K562 (cell line): ENCODE measurements at regions not wholly inside any gene's neighbourhood (a gene's known extent, or its start where the extent isn't known, plus 50 kb on each side); places are given as distances from the start of the nearest gene placed in this dataset.

Source experiments
- ATAC-seq: fragments of 200-7000 bp; cut with Tn5 transposase; 3 replicates; pipeline ENCODE4 v1.9.1; 2020; ENCODE audit warnings: moderate library complexity
- BruUV-seq: library from RNA; stranded (reverse); fragments of 400-500 nt; replicated peaks from 2 replicates; lab custom pipeline; 2021; lab: Mats Ljungman, UMichigan
- CTCF ChIA-PET: fragments of 300-600 bp; formaldehyde crosslinking; extraction: SDS; loops from one replicate; lab custom pipeline; 2021; ENCODE audit warnings: low intra/inter-chr PET ratio; lab: Yijun Ruan, JAX
- POLR2A ChIA-PET: fragments of 300-600, 350-650 bp; sonication (Branson Sonifier 250); formaldehyde crosslinking; extraction: SDS; loops from one replicate; lab custom pipeline; 2021; ENCODE audit warnings: antibody characterized with exemption, inconsistent platforms; lab: Yijun Ruan, JAX
- DNase-seq, 4 experiments: peaks; one replicate each; pipeline versions ENCODE4 v3.0.0 to v3.0.0-alpha.2; 2011 to 2018; ENCODE audit warnings: low spot score in 3 of 4, mixed read lengths in 3 of 4; ENCODE audit errors: extremely low read depth in 1 of 4
- FAIRE-seq: peaks from 2 replicates; lab custom pipeline; 2011; peaks lifted over from hg19 to GRCh38; lab: Jason Lieb, UNC
- H2AFZ ChIP-seq: 2 replicates; pipeline ENCODE4 v1.6.0; 2011; ENCODE audit warnings: low read depth, low read length, control low read depth, inconsistent platforms
- H3K27ac ChIP-seq: fragments of 200-600 bp; 3 replicates; pipeline ENCODE4 v1.8.0; 2011; ENCODE audit warnings: low read depth, mild to moderate bottlenecking, control low read depth, inconsistent platforms, low read length, moderate library complexity, mixed read lengths; ENCODE audit errors: extremely low read depth
- H3K27me3 ChIP-seq, 2 experiments: fragments of 300-600 bp in 1 of 2; 2 replicates in 1 of 2; 3 replicates in 1 of 2; pipeline versions ENCODE4 v1.6.0 to v1.8.0; 2011; ENCODE audit warnings: inconsistent platforms in 2 of 2, low read length in 2 of 2, mild to moderate bottlenecking in 1 of 2, mixed read lengths in 1 of 2, moderate library complexity in 1 of 2; ENCODE audit not compliant: control insufficient read depth in 2 of 2, insufficient read depth in 2 of 2
- H3K36me3 ChIP-seq: fragments of 300-600 bp; 3 replicates; pipeline ENCODE4 v1.8.0; 2011; ENCODE audit warnings: mild to moderate bottlenecking, low read length, inconsistent platforms; ENCODE audit not compliant: control insufficient read depth, insufficient read depth
- H3K4me1 ChIP-seq, 2 experiments: fragments of 200-600 bp in 1 of 2; replicated peaks in 1 of 2; 2 replicates in 1 of 2; 3 replicates in 1 of 2; pipeline versions ENCODE4 v1.5.1 to v1.8.0; 2011; ENCODE audit warnings: inconsistent platforms in 2 of 2, low read length in 2 of 2, mild to moderate bottlenecking in 1 of 2, mixed read lengths in 1 of 2, moderate library complexity in 1 of 2; ENCODE audit not compliant: control insufficient read depth in 2 of 2, insufficient read depth in 2 of 2
- H3K4me2 ChIP-seq: 2 replicates; pipeline ENCODE4 v1.6.1; 2011; ENCODE audit warnings: low read length, control low read depth, inconsistent platforms, mixed read lengths; ENCODE audit not compliant: insufficient read depth
- H3K4me3 ChIP-seq: fragments of 200-600 bp; sonication (generic), shearing (Covaris generic); 2 replicates; pipeline ENCODE4 v1.5.1; 2016; ENCODE audit warnings: control low read depth, inconsistent platforms
- H3K79me2 ChIP-seq: fragments of 200-600 bp; 3 replicates; pipeline ENCODE4 v1.8.0; 2011; ENCODE audit warnings: low read length, inconsistent platforms; ENCODE audit not compliant: control insufficient read depth, insufficient read depth
- H3K9ac ChIP-seq, 2 experiments: 2 replicates each; pipeline versions ENCODE4 v1.6.0 to v1.6.1; 2011; ENCODE audit warnings: low read depth in 2 of 2, low read length in 2 of 2, control low read depth in 1 of 2, inconsistent platforms in 1 of 2, mild to moderate bottlenecking in 1 of 2, mixed read lengths in 1 of 2; ENCODE audit not compliant: insufficient read depth in 1 of 2
- H3K9me1 ChIP-seq: one replicate; pipeline ENCODE4 v1.6.0; 2011; ENCODE audit warnings: inconsistent platforms, mild to moderate bottlenecking, low read length, moderate library complexity; ENCODE audit not compliant: control insufficient read depth, insufficient read depth
- H3K9me3 ChIP-seq: replicated peaks from 2 replicates; pipeline ENCODE4 v1.5.1; 2011; ENCODE audit warnings: low read depth, low read length, inconsistent platforms; ENCODE audit not compliant: control insufficient read depth, insufficient read depth
- H4K20me1 ChIP-seq: replicated peaks from 2 replicates; pipeline ENCODE4 v1.6.1; 2011; ENCODE audit warnings: low read length, inconsistent platforms, mixed read lengths; ENCODE audit not compliant: control insufficient read depth, insufficient read depth
- CHD2 ChIP-seq: IDR thresholded peaks from 2 replicates; pipeline ENCODE4 v1.6.1; 2011; ENCODE audit warnings: low read depth, low read length
- FOXP1 ChIP-seq: sonication (generic); formaldehyde crosslinking; IDR thresholded peaks from 2 replicates; pipeline ENCODE4 v1.8.0; 2022; ENCODE audit warnings: mild to moderate bottlenecking, missing genetic modification reagents
- HLTF ChIP-seq: fragments of 450-650 bp; IDR thresholded peaks from 2 replicates; pipeline ENCODE4 v1.6.1; 2016
- L3MBTL2 ChIP-seq: fragments of 450-650 bp; IDR thresholded peaks from 2 replicates; pipeline ENCODE4 v1.6.1; 2016; ENCODE audit warnings: mild to moderate bottlenecking, moderate library complexity
- MXD1 ChIP-seq: fragments of 250-450 bp; sonication (Bioruptor Pico); IDR thresholded peaks from 2 replicates; pipeline ENCODE4 v1.8.0; 2021; ENCODE audit warnings: borderline replicate concordance, mild to moderate bottlenecking, moderate library complexity; ENCODE audit not compliant: poor library complexity, severe bottlenecking
- POU5F1 ChIP-seq: fragments of 150-350 bp; IDR thresholded peaks from 2 replicates; pipeline ENCODE4 v1.6.1; 2014; ENCODE audit warnings: borderline replicate concordance, low read length, low read depth, mild to moderate bottlenecking; ENCODE audit not compliant: partially characterized antibody
- RERE ChIP-seq: sonication (generic); formaldehyde crosslinking; IDR thresholded peaks from 2 replicates; pipeline ENCODE4 v1.8.0; 2023; ENCODE audit warnings: missing genetic modification reagents, mild to moderate bottlenecking, borderline replicate concordance
- ZNF12 ChIP-seq: sonication (generic); formaldehyde crosslinking; IDR thresholded peaks from 2 replicates; pipeline ENCODE4 v1.4.0; 2020; ENCODE audit warnings: mild to moderate bottlenecking, missing genetic modification reagents
- ZNF24 ChIP-seq: fragments of 450-650 bp; IDR thresholded peaks from 2 replicates; pipeline ENCODE4 v1.6.1; 2016
- whole genome bisulfite sequencing: fragments of 100-300 bp; shearing (Covaris generic); methylation state at CpG from one replicate; pipeline ENCODE4 v1.1.6; 2016; ENCODE audit warnings: low coverage, mixed read lengths; ENCODE audit not compliant: insufficient coverage; ENCODE audit errors: missing lambda C conversion rate; 5-methylcytosine and 5-hydroxymethylcytosine counted together
- in situ Hi-C: fragments of 300-500 bp; cut with MboI; formaldehyde crosslinking; loops from 4 replicates; pipeline ENCODE4 v1.15.0; 2018; ENCODE audit warnings: inconsistent platforms, mixed read lengths
- intact Hi-C: fragments of 100-400 bp; cut with micrococcal nuclease; formaldehyde crosslinking; loops from 2 replicates; pipeline ENCODE4 v1.14.2; 2022

GRCh38 chr13:47005756-47006414 is 109.0 kb upstream of the HTR2A start:
- no peak overlapping the region for H3K4me2 ChIP-seq
- no peaks in the 10 kb centered on the region for H3K79me2 ChIP-seq
- CTCF ChIA-PET: no interaction called here
- no peaks in the 10 kb centered on the region for H3K27me3 ChIP-seq
- POLR2A ChIA-PET: no interaction called here
- H3K9me1 ChIP-seq: no peaks in the 10 kb centered on the region
- intact Hi-C loops: no loop called here
- H3K36me3 ChIP-seq: no peaks in the 10 kb centered on the region
- H3K9me3 ChIP-seq: no peaks in the 10 kb centered on the region
- 9% methylated on average over 2 of the region's 2 CpGs for WGBS
- no peak overlapping the region for H3K27ac ChIP-seq
- H3K4me3 ChIP-seq: no peak overlapping the region
- DNase-seq (no peak), ATAC-seq (no peak), FAIRE-seq (no peak)
- in situ Hi-C loops: no loop called here
- H3K4me1 ChIP-seq: no peaks in the 10 kb centered on the region
- no peaks in the 10 kb centered on the region for H4K20me1 ChIP-seq
- BruUV-seq: no TSS peak
- TF ChIP-seq ZNF12 (no peak), HLTF (no peak), ZNF24 (peak; percentile 82)
- H3K9ac ChIP-seq: no peak overlapping the region
- no peak overlapping the region for H2AFZ ChIP-seq

- H2AFZ ChIP-seq: no peak overlapping the region
- ATAC-seq (no peak), FAIRE-seq (no peak), DNase-seq (no peak)
- H3K79me2 ChIP-seq: no peaks in the 10 kb centered on the region
- BruUV-seq: no TSS peak
- H3K4me3 ChIP-seq: no peak overlapping the region
- in situ Hi-C loops (no loop called here), intact Hi-C loops (no loop called here)
- H3K9me1 ChIP-seq: no peaks in the 10 kb centered on the region
- no peaks in the 10 kb centered on the region for H4K20me1 ChIP-seq
- H3K9me3 ChIP-seq: no peaks in the 10 kb centered on the region
- H3K4me1 ChIP-seq: no peaks in the 10 kb centered on the region
- ChIA-PET POLR2A (no interaction called here), CTCF (no interaction called here)
- no peak overlapping the region for H3K27ac ChIP-seq
- H3K4me2 ChIP-seq: no peak overlapping the region
- no peaks in the 10 kb centered on the region for H3K36me3 ChIP-seq
- H3K27me3 ChIP-seq: no peaks in the 10 kb centered on the region
- WGBS: 11% methylated on average over 1 of the region's 1 CpG
- no peak overlapping the region for H3K9ac ChIP-seq
- TF ChIP-seq CHD2 (no peak), MXD1 (CRISPR knock-in tag) (no peak), RERE (no peak), POU5F1 (no peak), FOXP1 (CRISPR knock-in tag) (no peak), L3MBTL2 (no peak)
These were observed 107.7 kb upstream of the HTR2A start for GRCh38 chr13:47004540-47004939.
